ENCODE measurements at regions not wholly inside any gene's neighbourhood (a gene's known extent, or its start where the extent isn't known, plus 50 kb on each side); places are given as distances from the start of the nearest gene placed in this dataset.

GRCh38 chr2:194769030-194769429 lies 888.0 kb upstream of the SLC39A10 start:
- Mint-ChIP-seq H3K9me3 (no peaks in the 10 kb centered on the region), H3K36me3 (ENCODE audit: low read depth) (no peaks in the 10 kb centered on the region), H3K27ac (no peak overlapping the region), H3K4me3 (no peak overlapping the region), H3K4me1 (no peaks in the 10 kb centered on the region), H3K27me3 (no peaks in the 10 kb centered on the region)
- intact Hi-C loops (cut with micrococcal nuclease) = no loop called here
- POLR2A ChIA-PET = no interaction called here
- TF ChIP-seq CTCF (IDR thresholded peaks at IDR 0.05) = no peak
- ATAC-seq (ENCODE audit: low read depth) = no peak
- DNase-seq = no peak
- CTCF ChIA-PET = no interaction called here

DNA sequence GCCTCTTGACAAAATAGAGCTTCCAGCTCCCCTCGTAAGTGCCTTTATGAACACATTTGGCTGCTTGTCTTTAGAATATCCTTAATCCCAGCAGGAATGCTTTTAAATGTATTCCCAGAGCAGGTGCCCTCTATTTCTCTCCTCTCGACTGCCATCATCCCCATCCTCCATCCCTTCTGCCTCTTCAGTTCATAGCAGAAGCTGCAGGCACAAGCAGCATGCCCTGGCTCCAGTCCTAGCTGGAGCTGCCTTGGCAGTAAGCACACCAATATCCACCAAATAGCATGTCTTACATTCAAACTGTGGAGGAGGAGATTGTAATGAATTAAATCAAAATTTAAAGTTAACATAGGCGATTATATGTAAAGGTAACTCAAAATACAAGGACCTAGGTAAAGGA lies 891.3 kb upstream of the SLC39A10 start:
- Mint-ChIP-seq H3K4me3 (no peak overlapping the region), H3K27me3 (no peaks in the 10 kb centered on the region), H3K27ac (no peak overlapping the region), H3K36me3 (ENCODE audit: low read depth) (no peaks in the 10 kb centered on the region), H3K4me1 (no peaks in the 10 kb centered on the region), H3K9me3 (no peaks in the 10 kb centered on the region)
- intact Hi-C loops (cut with micrococcal nuclease) = no loop called here
- CTCF ChIA-PET = no interaction called here
- TF ChIP-seq CTCF (IDR thresholded peaks at IDR 0.05) = no peak
- DNase-seq (no peak), ATAC-seq (ENCODE audit: low read depth) (no peak)
- POLR2A ChIA-PET = no interaction called here

DNA sequence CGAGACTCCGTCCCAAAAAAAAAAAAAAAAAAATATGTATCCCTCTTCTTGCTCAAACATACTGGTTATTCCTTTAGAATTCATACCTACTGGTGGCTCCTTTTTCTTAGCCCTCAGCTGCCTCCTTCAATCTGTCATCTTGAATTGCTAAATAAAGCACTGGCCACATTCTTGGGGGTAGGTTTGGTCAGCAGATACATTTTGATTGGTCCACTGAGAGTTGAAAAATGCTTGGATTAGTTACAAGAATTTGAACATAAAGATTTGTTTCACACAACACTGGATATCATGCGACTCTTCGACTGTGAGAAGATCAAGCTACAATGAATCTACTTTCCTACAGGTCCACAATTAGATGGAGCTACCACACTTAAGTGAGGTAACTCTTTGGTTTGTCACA lies 906.1 kb upstream of the SLC39A10 start:
- no peak overlapping the region for H3K4me3 Mint-ChIP-seq
- intact Hi-C loops (cut with micrococcal nuclease) = no loop called here
- H3K27me3 Mint-ChIP-seq = no peaks in the 10 kb centered on the region
- ATAC-seq (ENCODE audit: low read depth) (no peak), DNase-seq (no peak)
- CTCF ChIA-PET = no interaction called here
- no peaks in the 10 kb centered on the region for H3K36me3 Mint-ChIP-seq (ENCODE audit: low read depth)
- H3K27ac Mint-ChIP-seq = no peak overlapping the region
- no peaks in the 10 kb centered on the region for H3K9me3 Mint-ChIP-seq
- TF ChIP-seq CTCF (IDR thresholded peaks at IDR 0.05) = no peak
- no peaks in the 10 kb centered on the region for H3K4me1 Mint-ChIP-seq
- POLR2A ChIA-PET = no interaction called here

DNA sequence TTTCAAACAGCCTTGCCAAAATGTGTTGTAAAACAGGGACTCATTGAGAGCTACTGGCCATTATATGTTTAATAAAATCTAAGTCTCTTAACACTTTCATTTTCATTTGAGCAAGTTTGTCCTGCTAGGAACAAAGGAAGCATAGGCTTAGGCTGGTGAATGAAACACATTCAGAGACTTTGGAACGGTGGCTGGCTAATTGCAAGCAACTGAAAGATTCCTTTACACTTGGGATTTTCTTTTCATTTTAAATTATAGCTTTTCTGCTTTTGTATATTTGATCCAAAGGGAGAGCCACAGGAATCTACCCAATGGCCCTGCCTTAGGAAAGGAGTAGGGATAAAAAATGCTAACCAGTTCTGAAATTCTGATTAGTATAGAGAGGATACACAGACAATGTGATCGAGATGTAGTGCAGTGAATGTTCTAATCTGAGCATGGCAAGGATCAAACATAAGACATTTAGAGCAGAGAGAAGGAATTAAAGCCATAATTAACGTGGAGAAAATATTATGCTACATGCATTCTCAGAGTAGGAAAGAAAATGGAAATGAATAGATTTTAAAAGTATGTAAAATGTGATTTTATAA lies 911.4 kb upstream of the SLC39A10 start:
- CTCF ChIA-PET = no interaction called here
- ATAC-seq (ENCODE audit: low read depth) (no peak), DNase-seq (no peak)
- H3K4me3 Mint-ChIP-seq = no peak overlapping the region
- no peaks in the 10 kb centered on the region for H3K27me3 Mint-ChIP-seq
- POLR2A ChIA-PET = no interaction called here
- no peak for TF ChIP-seq CTCF (IDR thresholded peaks at IDR 0.05)
- intact Hi-C loops (cut with micrococcal nuclease) = no loop called here
- no peaks in the 10 kb centered on the region for H3K36me3 Mint-ChIP-seq (ENCODE audit: low read depth)
- no peaks in the 10 kb centered on the region for H3K4me1 Mint-ChIP-seq
- H3K27ac Mint-ChIP-seq = no peak overlapping the region
- H3K9me3 Mint-ChIP-seq = no peaks in the 10 kb centered on the region

- Mint-ChIP-seq H3K4me1 (no peaks in the 10 kb centered on the region), H3K9me3 (no peaks in the 10 kb centered on the region), H3K36me3 (ENCODE audit: low read depth) (no peaks in the 10 kb centered on the region), H3K27ac (no peak overlapping the region), H3K27me3 (no peaks in the 10 kb centered on the region), H3K4me3 (no peak overlapping the region)
- no peak for ATAC-seq (ENCODE audit: low read depth)
- ChIA-PET POLR2A (no interaction called here), CTCF (no interaction called here)
- DNase-seq = no peak
- intact Hi-C loops (cut with micrococcal nuclease) = no loop called here
- TF ChIP-seq CTCF (IDR thresholded peaks at IDR 0.05) = no peak
Observed at GRCh38 chr2:194742706-194743105, 914.3 kb upstream of the SLC39A10 start.
